ENCODE measurements at regions not wholly inside any gene's neighbourhood (a gene's known extent, or its start where the extent isn't known, plus 50 kb on each side); places are given as distances from the start of the nearest gene placed in this dataset.

- TF ChIP-seq GATA3 (IDR thresholded peaks at IDR 0.05; ENCODE audit: low read depth, low read length), result no peak
Observed at GRCh38 chr13:97119943-97120342, 102.2 kb upstream of the MBNL2 start.

- no peak for TF ChIP-seq GATA3 (IDR thresholded peaks at IDR 0.05; ENCODE audit: low read depth, low read length)
- TF ChIP-seq GATA2 (IDR thresholded peaks at IDR 0.05; ENCODE audit: low read depth, low read length), result no peak
Observed at GRCh38 chr13:97120346-97120745, 101.8 kb upstream of the MBNL2 start.

- TF ChIP-seq GATA3 (IDR thresholded peaks at IDR 0.05; ENCODE audit: low read depth, low read length) (no peak), GATA2 (IDR thresholded peaks at IDR 0.05; ENCODE audit: low read depth, low read length) (no peak)
Observed at GRCh38 chr13:97120976-97121375, 101.2 kb upstream of the MBNL2 start.

- no peak for TF ChIP-seq GATA3 (IDR thresholded peaks at IDR 0.05; ENCODE audit: low read depth, low read length)
- no peak for TF ChIP-seq GATA2 (IDR thresholded peaks at IDR 0.05; ENCODE audit: low read depth, low read length)
Observed at GRCh38 chr13:97121894-97122293, 100.2 kb upstream of the MBNL2 start.

DNA sequence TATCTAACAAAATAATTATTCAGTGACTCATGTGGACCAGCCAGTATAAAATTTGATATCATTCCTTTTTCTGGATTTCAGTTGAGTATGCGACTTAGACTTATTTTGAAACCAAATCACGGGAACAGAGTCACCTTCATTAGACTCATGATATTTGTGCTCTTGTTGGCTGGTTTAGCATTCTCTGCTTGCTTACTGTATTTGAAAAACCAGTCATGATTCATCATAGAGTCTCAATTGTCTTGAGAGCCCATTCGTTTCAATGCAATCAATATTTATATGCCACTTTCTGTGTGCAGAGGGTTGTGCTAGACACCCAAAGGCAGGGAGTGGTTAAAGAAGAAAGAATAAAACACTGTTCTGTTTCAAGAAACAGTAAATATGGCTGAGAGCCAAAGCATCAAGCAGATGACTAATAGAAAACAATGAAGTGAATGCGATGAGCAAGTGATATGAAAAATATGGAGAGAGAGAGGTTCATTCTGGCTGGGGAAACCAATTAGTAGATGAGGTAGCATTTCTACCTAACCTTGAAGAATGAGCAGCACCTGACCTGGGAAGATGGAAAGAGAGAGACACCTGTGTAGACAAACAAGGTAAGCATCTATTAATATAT lies 99.6 kb upstream of the MBNL2 start:
- TF ChIP-seq GATA3 (IDR thresholded peaks at IDR 0.05; ENCODE audit: low read depth, low read length) (no peak), GATA2 (IDR thresholded peaks at IDR 0.05; ENCODE audit: low read depth, low read length) (no peak)

DNA sequence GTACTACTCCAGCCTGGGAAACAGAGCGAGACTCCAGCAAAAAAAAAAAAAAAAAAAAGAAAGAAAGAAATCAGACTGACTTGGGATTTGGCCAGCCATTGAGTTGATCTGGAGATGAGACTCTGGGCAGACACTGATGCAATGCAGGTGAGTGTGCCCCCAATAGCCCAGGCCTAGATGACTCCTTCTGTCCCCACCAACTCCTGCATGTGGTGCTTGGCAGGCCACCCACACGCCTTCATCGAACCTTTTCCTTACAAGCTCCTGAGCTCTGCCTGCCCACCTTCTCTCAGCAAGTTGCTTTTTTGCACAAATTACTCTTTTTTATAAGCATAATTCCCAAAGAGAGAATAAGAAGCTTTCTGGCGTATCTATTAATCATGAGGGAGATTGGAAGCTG lies 97.9 kb upstream of the MBNL2 start:
- TF ChIP-seq GATA2 (IDR thresholded peaks at IDR 0.05; ENCODE audit: low read depth, low read length) (no peak), GATA3 (IDR thresholded peaks at IDR 0.05; ENCODE audit: low read depth, low read length) (no peak)

- TF ChIP-seq GATA2 (IDR thresholded peaks at IDR 0.05; ENCODE audit: low read depth, low read length) (no peak), GATA3 (IDR thresholded peaks at IDR 0.05; ENCODE audit: low read depth, low read length) (no peak)
Observed at GRCh38 chr13:97124915-97125809, 97.0 kb upstream of the MBNL2 start.

DNA sequence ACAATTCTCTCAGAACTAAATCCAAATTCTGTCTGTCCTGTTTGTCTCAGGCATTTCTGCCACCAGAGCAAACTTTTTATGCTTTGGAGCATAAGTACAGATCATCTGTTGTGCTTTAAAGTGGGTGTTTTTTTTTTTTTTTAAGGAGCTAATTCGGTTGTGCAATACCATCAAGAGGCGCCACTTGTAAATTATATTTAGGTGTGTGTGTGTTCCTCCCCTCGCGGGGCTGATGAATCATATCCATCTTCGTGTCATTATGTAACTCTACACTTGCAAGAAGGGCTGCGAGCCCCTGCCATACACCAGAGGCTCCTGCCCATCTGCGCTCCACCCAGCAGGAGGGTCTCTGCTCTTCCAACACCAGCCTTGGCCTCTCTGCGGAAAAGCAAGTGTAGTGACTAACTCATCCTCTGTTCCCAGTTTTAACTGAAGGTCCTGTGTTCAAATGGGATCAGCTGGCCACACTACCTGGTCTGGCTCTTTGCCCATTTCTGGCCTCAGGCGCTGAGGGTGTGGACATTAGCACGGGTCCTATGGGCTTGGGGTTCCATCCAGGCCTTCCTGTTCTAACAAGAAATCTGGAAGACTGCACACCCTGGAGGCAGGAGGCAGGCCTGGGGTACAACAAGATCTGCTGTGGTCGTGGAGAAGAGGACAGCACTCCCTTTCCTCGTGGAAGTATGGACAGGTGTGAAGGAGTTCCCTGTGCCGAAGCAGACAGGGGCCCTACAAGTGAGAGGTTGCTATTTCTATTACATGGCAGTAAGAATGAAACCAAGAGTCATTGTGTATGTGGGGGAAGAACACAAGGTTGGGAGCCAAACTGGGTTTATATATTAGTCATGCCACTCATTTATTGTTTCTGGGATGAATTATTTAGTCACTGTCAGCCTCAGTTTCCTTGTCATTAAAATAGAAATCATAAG lies 96.1 kb upstream of the MBNL2 start:
- no peak for TF ChIP-seq GATA3 (IDR thresholded peaks at IDR 0.05; ENCODE audit: low read depth, low read length)

- TF ChIP-seq GATA3 (IDR thresholded peaks at IDR 0.05; ENCODE audit: low read depth, low read length) (no peak), GATA2 (IDR thresholded peaks at IDR 0.05; ENCODE audit: low read depth, low read length) (no peak)
Observed at GRCh38 chr13:97127842-97128241, 94.3 kb upstream of the MBNL2 start.

GRCh38 chr13:97130190-97130589 lies 91.9 kb upstream of the MBNL2 start:
- no peak for TF ChIP-seq GATA3 (IDR thresholded peaks at IDR 0.05; ENCODE audit: low read depth, low read length)

DNA sequence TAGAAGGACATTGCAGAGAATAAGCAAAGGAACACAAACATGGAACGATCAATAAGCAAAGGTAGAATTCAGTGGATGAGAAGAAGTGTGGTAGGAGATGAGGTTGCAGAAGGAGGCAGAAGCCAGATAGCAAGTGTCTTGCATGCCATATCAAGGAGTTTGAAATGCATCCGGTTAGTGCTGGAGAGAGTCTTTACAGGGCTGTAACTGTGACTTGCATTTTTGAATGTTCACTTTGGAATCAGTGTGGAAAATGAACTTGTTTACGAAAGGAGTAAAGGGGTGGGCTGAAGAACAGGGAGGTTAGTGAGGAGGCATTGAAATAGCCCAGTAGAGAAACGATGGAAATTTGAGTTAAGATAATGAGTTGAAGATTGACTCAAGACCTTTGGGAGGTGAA lies 90.7 kb upstream of the MBNL2 start:
- TF ChIP-seq GATA2 (IDR thresholded peaks at IDR 0.05; ENCODE audit: low read depth, low read length) (no peak), GATA3 (IDR thresholded peaks at IDR 0.05; ENCODE audit: low read depth, low read length) (no peak)

DNA sequence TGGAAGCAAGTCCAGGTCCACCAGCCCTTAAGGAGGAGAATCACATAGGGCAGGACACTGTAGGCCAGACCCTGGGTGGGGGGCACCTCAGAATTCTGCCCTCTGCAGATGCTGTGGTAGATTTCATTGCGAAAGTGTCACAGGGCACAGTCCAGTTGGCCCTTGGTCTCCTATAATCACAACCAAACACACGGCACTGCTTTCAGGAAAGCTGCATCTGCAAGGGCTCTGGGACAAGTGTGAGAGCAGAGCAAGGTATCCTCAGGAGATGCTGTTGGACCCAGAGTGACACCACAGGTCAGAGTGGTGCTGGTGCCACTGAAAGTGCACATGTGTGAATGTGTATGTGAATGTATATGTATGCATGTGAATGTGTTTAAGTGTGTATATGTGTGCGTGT lies 88.6 kb upstream of the MBNL2 start:
- TF ChIP-seq GATA2 (IDR thresholded peaks at IDR 0.05; ENCODE audit: low read depth, low read length) (no peak), GATA3 (IDR thresholded peaks at IDR 0.05; ENCODE audit: low read depth, low read length) (no peak)

DNA sequence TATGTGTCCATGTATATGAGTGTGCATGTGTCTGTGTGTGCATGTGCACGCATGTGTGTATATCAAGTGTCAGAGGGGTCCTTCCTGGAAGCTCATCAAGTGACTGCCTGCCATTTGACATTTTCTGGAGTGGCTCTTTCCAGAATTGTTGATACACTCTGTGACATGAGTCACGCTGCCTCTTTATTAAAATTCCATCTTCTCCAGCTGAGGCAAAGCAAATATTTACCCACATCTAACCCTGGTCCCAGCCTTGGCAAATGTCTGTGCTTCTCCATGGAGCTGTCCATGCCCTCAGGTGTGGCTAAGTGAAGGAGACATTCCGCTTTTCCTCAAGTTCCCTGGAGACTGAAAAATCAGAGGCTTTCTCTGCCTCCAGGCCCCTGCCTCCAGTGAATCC lies 88.2 kb upstream of the MBNL2 start:
- TF ChIP-seq GATA2 (IDR thresholded peaks at IDR 0.05; ENCODE audit: low read depth, low read length), result no peak
- no peak for TF ChIP-seq GATA3 (IDR thresholded peaks at IDR 0.05; ENCODE audit: low read depth, low read length)

- TF ChIP-seq GATA2 (IDR thresholded peaks at IDR 0.05; ENCODE audit: low read depth, low read length) (no peak), GATA3 (IDR thresholded peaks at IDR 0.05; ENCODE audit: low read depth, low read length) (no peak)
Observed at GRCh38 chr13:97134364-97135095, 87.6 kb upstream of the MBNL2 start.
